T-cell (primary cell): ENCODE measurements at regions not wholly inside any gene's neighbourhood (a gene's known extent, or its start where the extent isn't known, plus 50 kb on each side); places are given as distances from the start of the nearest gene placed in this dataset.
"Not testable (repeated sequence)": the region's sequence is repeated elsewhere in the genome, so short reads cannot be mapped to it uniquely, and the experiment has no call there.

Experiments
- ATAC-seq, 4 experiments: fragments of 200-7000 bp in 3 of 4; fragments of 150-1000 bp in 1 of 4; cut with Tn5 transposase; replicated peaks in 1 of 4; 1 replicate in 3 of 4; 2 replicates in 1 of 4; pipeline ENCODE4 v1.10.0; 2021; ENCODE audit warnings: moderate library complexity in 3 of 4, mild to moderate bottlenecking in 2 of 4, moderate number of reproducible peaks in 1 of 4
- CTCF ChIA-PET, 2 donors: fragments of 300-600 bp; sonication (Branson Sonifier 250); formaldehyde crosslinking; loops; one replicate each; lab custom pipeline; 2022; ENCODE audit warnings: antibody characterized with exemption in 2 of 2; lab: Charles Lee
- POLR2A ChIA-PET, 2 donors: fragments of 300-600 bp; sonication (Branson Sonifier 250); formaldehyde crosslinking; loops; one replicate each; lab custom pipeline; 2022; ENCODE audit warnings: antibody characterized with exemption in 2 of 2; lab: Charles Lee
- DNase-seq, 35 experiments: peaks; one replicate each; pipeline versions ENCODE4 v3.0.0 to v3.0.0-alpha.2; 2013 to 2023
- H3K27ac ChIP-seq: one replicate; pipeline ENCODE4 v1.5.1; 2013; ENCODE audit warnings: low read length
- H3K27me3 ChIP-seq, 2 experiments: replicated peaks in 1 of 2; 1 replicate in 1 of 2; 2 replicates in 1 of 2; pipeline versions ENCODE4 v1.6.1 to v1.7.0; 2013; ENCODE audit warnings: low read length in 1 of 2, mixed read lengths in 1 of 2; ENCODE audit not compliant: control insufficient read depth in 2 of 2, insufficient read depth in 2 of 2; ENCODE audit errors: extremely low read depth in 1 of 2
- H3K36me3 ChIP-seq, 2 donors: 1 replicate in 1 of 2; 2 replicates in 1 of 2; pipeline versions ENCODE4 v1.6.1 to v1.7.0; 2013; ENCODE audit warnings: low read length in 1 of 2; ENCODE audit not compliant: control insufficient read depth in 2 of 2, insufficient read depth in 1 of 2; ENCODE audit errors: extremely low read depth in 1 of 2
- H3K4me1 ChIP-seq, 2 experiments: 1 replicate in 1 of 2; 2 replicates in 1 of 2; pipeline versions ENCODE4 v1.6.1 to v1.7.0; 2013; ENCODE audit warnings: low read length in 2 of 2, mixed read lengths in 1 of 2; ENCODE audit not compliant: insufficient read depth in 2 of 2, control insufficient read depth in 1 of 2; ENCODE audit errors: extremely low read depth in 1 of 2
- H3K4me3 ChIP-seq, 2 donors: 1 replicate in 1 of 2; 2 replicates in 1 of 2; pipeline versions ENCODE4 v1.5.1 to v1.7.0; 2013; ENCODE audit warnings: mild to moderate bottlenecking in 2 of 2, low read length in 1 of 2, moderate library complexity in 1 of 2; ENCODE audit not compliant: control insufficient read depth in 1 of 2; ENCODE audit errors: extremely low read depth in 1 of 2
- H3K9me3 ChIP-seq: 2 replicates; pipeline ENCODE4 v1.7.0; 2013
- H3K27ac Mint-ChIP-seq, 2 donors: one replicate each; pipeline ENCODE4 v1.8.0; 2020 to 2021; ENCODE audit warnings: mild to moderate bottlenecking in 2 of 2, mixed read lengths in 2 of 2
- H3K27me3 Mint-ChIP-seq, 2 donors: one replicate each; pipeline ENCODE4 v1.8.0; 2021 to 2022; ENCODE audit warnings: mixed read lengths in 2 of 2
- H3K36me3 Mint-ChIP-seq: one replicate; pipeline ENCODE4 v1.8.0; 2021; ENCODE audit warnings: mixed read lengths
- H3K4me1 Mint-ChIP-seq, 3 donors: one replicate each; pipeline ENCODE4 v1.8.0; 2020 to 2022; ENCODE audit warnings: mixed read lengths in 3 of 3, mild to moderate bottlenecking in 1 of 3
- H3K4me3 Mint-ChIP-seq, 3 donors: one replicate each; pipeline ENCODE4 v1.8.0; 2020 to 2022; ENCODE audit warnings: mild to moderate bottlenecking in 3 of 3, mixed read lengths in 3 of 3, moderate library complexity in 3 of 3
- H3K9me3 Mint-ChIP-seq, 3 donors: one replicate each; pipeline ENCODE4 v1.8.0; 2020 to 2022; ENCODE audit warnings: mixed read lengths in 3 of 3
- WGBS: methylation state at CpG from one replicate; pipeline ENCODE4 v1.1.5; 2013; ENCODE audit warnings: missing lambda C conversion rate; ENCODE audit not compliant: insufficient coverage; 5-methylcytosine and 5-hydroxymethylcytosine counted together

- H3K27me3 Mint-ChIP-seq = no peaks in the 10 kb centered on the region
- Histone ChIP-seq H3K36me3 (no peaks in the 10 kb centered on the region), H3K27me3 (no peaks in the 10 kb centered on the region), H3K4me3 (no peak overlapping the region), H3K4me1 (no peaks in the 10 kb centered on the region), H3K9me3 (no peaks in the 10 kb centered on the region), H3K27ac (no peak overlapping the region)
- H3K27ac Mint-ChIP-seq = no peak overlapping the region
- no peak overlapping the region for H3K4me3 Mint-ChIP-seq
- DNase-seq (no peak), ATAC-seq (no peak)
- POLR2A ChIA-PET = no interaction called here
- 80% methylated on average over 1 of the region's 2 CpGs for WGBS
- no peaks in the 10 kb centered on the region for H3K36me3 Mint-ChIP-seq
- H3K9me3 Mint-ChIP-seq = peaks cover 4 to 22% (median 11%) of the 10 kb centered on the region in 3 donors
- H3K4me1 Mint-ChIP-seq = no peaks in the 10 kb centered on the region
- CTCF ChIA-PET = no interaction called here
These were observed 967.1 kb upstream of the ROBO1 start for GRCh38 chr3:80734920-80735319.

DNA sequence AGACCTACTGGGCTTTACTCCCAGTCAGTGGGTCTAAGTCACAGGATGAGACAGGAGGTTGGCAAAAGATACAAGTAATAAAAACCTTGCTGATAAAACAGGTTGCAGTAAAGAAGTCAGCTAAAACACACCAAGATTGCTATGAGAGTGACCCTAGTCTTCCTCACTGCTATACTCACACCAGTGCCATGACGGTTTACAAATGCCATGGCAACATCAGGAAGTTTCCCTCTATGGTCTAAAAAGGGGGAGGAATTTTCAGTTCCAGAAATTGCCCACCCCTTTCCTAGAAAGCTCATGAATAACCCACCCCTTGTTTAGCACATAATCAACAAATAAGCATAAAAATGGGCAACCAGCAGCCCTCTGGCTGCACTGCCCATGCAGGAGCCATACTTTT is 966.7 kb upstream of the ROBO1 start:
- Mint-ChIP-seq H3K27me3 (no peaks in the 10 kb centered on the region), H3K4me1 (no peaks in the 10 kb centered on the region), H3K27ac (no peak overlapping the region), H3K9me3 (peaks cover 4 to 19% (median 7%) of the 10 kb centered on the region in 3 donors), H3K4me3 (no peak overlapping the region), H3K36me3 (no peaks in the 10 kb centered on the region)
- Histone ChIP-seq H3K27me3 (no peaks in the 10 kb centered on the region), H3K36me3 (no peaks in the 10 kb centered on the region), H3K9me3 (no peaks in the 10 kb centered on the region), H3K27ac (no peak overlapping the region), H3K4me3 (no peak overlapping the region), H3K4me1 (no peaks in the 10 kb centered on the region)
- CTCF ChIA-PET = no interaction called here
- DNase-seq = no peak
- ATAC-seq = no peak
- whole genome bisulfite sequencing = no CpG with 5 or more reads among the region's 1 CpG
- POLR2A ChIA-PET = no interaction called here

- no peaks in the 10 kb centered on the region for H3K4me1 ChIP-seq
These were observed 965.9 kb upstream of the ROBO1 start for GRCh38 chr3:80733522-80734176.

DNA sequence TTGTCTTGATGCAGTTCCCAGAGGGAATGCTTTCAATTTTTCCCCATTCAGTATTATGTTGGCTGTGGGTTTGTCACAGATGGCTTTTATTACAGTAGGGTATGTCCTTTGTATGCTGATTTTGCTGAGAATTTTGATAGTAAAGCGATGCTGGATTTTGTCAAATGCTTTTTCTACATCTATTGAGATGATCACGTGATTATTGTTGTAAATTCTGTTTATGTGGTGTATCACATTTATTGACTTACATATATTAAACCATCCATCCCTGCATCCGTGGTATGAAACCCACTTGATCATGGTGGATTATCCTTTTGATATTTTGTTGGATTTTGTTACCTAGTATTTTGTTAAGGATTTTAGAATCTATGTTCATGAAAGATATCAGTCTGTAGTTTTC is 959.8 kb upstream of the ROBO1 start:
- H3K27me3 Mint-ChIP-seq, H3K4me1 ChIP-seq, H3K4me1 Mint-ChIP-seq, ATAC-seq, DNase-seq, H3K27ac ChIP-seq, CTCF ChIA-PET, H3K4me3 Mint-ChIP-seq, H3K27me3 ChIP-seq, H3K9me3 ChIP-seq, H3K4me3 ChIP-seq, H3K36me3 Mint-ChIP-seq, H3K36me3 ChIP-seq, POLR2A ChIA-PET, H3K27ac Mint-ChIP-seq: not testable (repeated sequence)
- peaks cover 10 to 24% (median 13%) of the 10 kb centered on the region in 3 donors for H3K9me3 Mint-ChIP-seq
- WGBS = no CpG with 5 or more reads among the region's 3 CpGs

More at GRCh38 chr3:80733522-80734176, 965.9 kb upstream of the ROBO1 start:
- ATAC-seq (no peak), DNase-seq (no peak)
- Histone ChIP-seq H3K27me3 (no peaks in the 10 kb centered on the region), H3K4me3 (no peak overlapping the region), H3K36me3 (no peaks in the 10 kb centered on the region), H3K27ac (no peak overlapping the region), H3K9me3 (no peaks in the 10 kb centered on the region)
- Mint-ChIP-seq H3K9me3 (peaks cover 4 to 23% (median 7%) of the 10 kb centered on the region in 3 donors), H3K27ac (no peak overlapping the region), H3K27me3 (no peaks in the 10 kb centered on the region), H3K4me3 (no peak overlapping the region), H3K36me3 (no peaks in the 10 kb centered on the region), H3K4me1 (no peaks in the 10 kb centered on the region)
- ChIA-PET POLR2A (no interaction called here), CTCF (no interaction called here)
- 13% methylated on average over 4 of the region's 5 CpGs for WGBS

DNA sequence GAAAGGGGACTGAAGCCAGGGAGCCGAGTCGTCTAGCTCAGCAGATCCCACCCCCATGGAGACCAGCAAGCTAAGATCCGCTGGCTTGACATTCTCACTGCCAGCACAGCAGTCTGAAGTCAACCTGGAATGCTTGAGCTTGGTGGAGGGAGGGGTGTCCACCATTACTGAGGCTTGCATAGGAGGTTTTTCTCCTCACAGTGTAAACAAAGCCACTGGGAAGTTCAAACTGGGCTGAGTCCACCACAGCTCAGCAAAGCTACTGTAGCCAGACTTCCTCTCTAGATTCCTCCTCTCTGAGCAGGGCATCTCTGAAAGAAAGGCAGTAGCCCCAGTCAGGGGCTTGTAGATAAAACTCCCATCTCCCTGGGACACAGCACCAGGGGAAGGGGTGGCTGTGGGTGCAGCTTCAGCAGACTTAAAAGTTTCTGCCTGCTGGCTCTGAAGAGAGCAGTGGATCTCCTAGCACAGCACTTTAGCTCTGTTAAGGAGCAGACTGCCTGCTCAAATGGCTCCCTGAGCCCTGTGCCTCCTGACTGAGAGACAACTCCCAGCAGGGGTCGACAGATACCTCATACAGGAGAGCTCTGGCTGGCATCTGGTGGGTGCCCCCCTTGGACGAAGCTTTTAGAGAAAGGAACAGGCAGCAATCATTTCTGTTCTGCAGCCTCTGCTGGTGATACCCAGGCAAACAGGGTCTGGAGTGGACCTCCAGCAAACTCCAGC is 942.0 kb upstream of the ROBO1 start:
- CTCF ChIA-PET = interaction anchor here in 1 of 2 donors (0.6 kb wide), 1 partner anchor 1423 kb away, joined by 3 read pairs; no protein-coding TSS in a partner anchor
- H3K27me3 ChIP-seq, H3K9me3 ChIP-seq, H3K27ac ChIP-seq, H3K36me3 Mint-ChIP-seq, H3K4me3 ChIP-seq, H3K4me3 Mint-ChIP-seq, H3K4me1 ChIP-seq, H3K27me3 Mint-ChIP-seq, H3K36me3 ChIP-seq, H3K27ac Mint-ChIP-seq, ATAC-seq, POLR2A ChIA-PET, DNase-seq, H3K4me1 Mint-ChIP-seq: not testable (repeated sequence)
- WGBS = 51% methylated on average over 2 of the region's 5 CpGs
- peaks cover 20 to 40% (median 29%) of the 10 kb centered on the region in 3 donors for H3K9me3 Mint-ChIP-seq

GRCh38 chr3:80705290-80705689 is 937.5 kb upstream of the ROBO1 start:
- Mint-ChIP-seq H3K27me3 (no peaks in the 10 kb centered on the region), H3K4me3 (no peak overlapping the region), H3K36me3 (no peaks in the 10 kb centered on the region), H3K27ac (no peak overlapping the region), H3K9me3 (peaks cover 15 to 34% (median 16%) of the 10 kb centered on the region in 3 donors), H3K4me1 (no peaks in the 10 kb centered on the region)
- Histone ChIP-seq H3K9me3 (peaks cover 2% of the 10 kb centered on the region), H3K36me3 (no peaks in the 10 kb centered on the region), H3K27ac (no peak overlapping the region), H3K4me1 (no peaks in the 10 kb centered on the region), H3K27me3 (no peaks in the 10 kb centered on the region), H3K4me3 (no peak overlapping the region)
- ChIA-PET POLR2A (no interaction called here), CTCF (no interaction called here)
- 56% methylated on average over 1 of the region's 1 CpG for WGBS
- ATAC-seq (no peak), DNase-seq (no peak)
